Tibial nerve (tissue), 4 donors: ENCODE measurements at regions not wholly inside any gene's neighbourhood (a gene's known extent, or its start where the extent isn't known, plus 50 kb on each side); places are given as distances from the start of the nearest gene placed in this dataset.

Experiments
- DNase-seq, 2 donors: peaks; one replicate each; pipeline ENCODE4 v3.0.0-alpha.2; 2019; ENCODE audit warnings: low spot score in 2 of 2
- H3K27ac ChIP-seq, 4 donors: fragments of 200-600 bp; sonication (generic) in 3 of 4; one replicate each; pipeline ENCODE4 v1.5.1; 2017 to 2019; ENCODE audit warnings: mild to moderate bottlenecking in 1 of 4
- H3K27me3 ChIP-seq, 2 donors: fragments of 200-600 bp; sonication (generic) in 1 of 2; one replicate each; pipeline versions ENCODE4 v1.5.1 to v1.6.0; 2017 to 2019
- H3K36me3 ChIP-seq, 3 donors: fragments of 200-600 bp; sonication (generic); one replicate each; pipeline ENCODE4 v1.5.1; 2018 to 2019
- H3K4me1 ChIP-seq, 4 donors: fragments of 200-600 bp; sonication (generic) in 3 of 4; one replicate each; pipeline ENCODE4 v1.5.1; 2017 to 2019
- H3K4me3 ChIP-seq, 4 donors: fragments of 200-600 bp; sonication (generic) in 3 of 4; one replicate each; pipeline ENCODE4 v1.5.1; 2017 to 2019; ENCODE audit warnings: mild to moderate bottlenecking in 1 of 4, moderate library complexity in 1 of 4
- H3K9me3 ChIP-seq, 4 donors: fragments of 200-600 bp; sonication (generic) in 3 of 4; one replicate each; pipeline ENCODE4 v1.5.1; 2017 to 2019
- EP300 ChIP-seq, 2 donors: sonication (generic); formaldehyde crosslinking; IDR thresholded peaks; one replicate each; pipeline ENCODE4 v1.6.1; 2017; ENCODE audit warnings: antibody characterized with exemption in 2 of 2, mild to moderate bottlenecking in 1 of 2
- POLR2A ChIP-seq, 2 donors: fragments of 450-650 bp; IDR thresholded peaks; one replicate each; pipeline ENCODE4 v1.6.1; 2017; ENCODE audit warnings: antibody characterized with exemption in 2 of 2, mild to moderate bottlenecking in 2 of 2, moderate library complexity in 2 of 2
- WGBS, 2 donors: methylation state at CpG; one replicate each; pipeline ENCODE4 v1.1.5; 2018; 5-methylcytosine and 5-hydroxymethylcytosine counted together
- TF ChIP-seq, protein P1 (sequence below), 5 experiments: fragments of 200-600 bp in 3 of 5; fragments of 450-650 bp in 2 of 5; sonication (generic) in 3 of 5; IDR thresholded peaks; one replicate each; pipeline ENCODE4 v1.5.1; 2016 to 2019; ENCODE audit warnings: antibody characterized with exemption in 5 of 5, mild to moderate bottlenecking in 3 of 5, moderate library complexity in 2 of 5

DNA sequence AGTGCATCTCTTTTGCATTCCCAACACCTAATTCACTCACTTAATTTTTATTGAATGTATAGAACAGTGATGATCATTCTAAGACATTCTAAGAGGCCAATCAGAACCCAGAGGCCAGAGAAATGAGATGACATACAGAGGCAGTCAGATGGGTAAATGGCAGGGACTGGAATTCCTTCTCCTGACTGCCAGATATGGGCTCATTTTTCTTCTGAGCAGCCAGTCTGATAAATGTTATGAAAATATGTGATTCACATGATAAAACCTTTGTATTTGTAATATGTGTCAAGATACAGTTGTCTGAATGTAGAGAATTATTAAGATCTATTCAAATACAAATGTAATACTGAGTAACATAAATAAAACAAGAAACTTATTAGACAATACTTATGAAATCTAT is 277.8 kb downstream of the EPM2A start:
- no peaks in the 10 kb centered on the region for H3K9me3 ChIP-seq
- no peaks in the 10 kb centered on the region for H3K36me3 ChIP-seq
- H3K27me3 ChIP-seq, result no peaks in the 10 kb centered on the region
- no peaks in the 10 kb centered on the region for H3K4me1 ChIP-seq
- DNase-seq, result no peak
- no peak overlapping the region for H3K27ac ChIP-seq
- no peak overlapping the region for H3K4me3 ChIP-seq
- TF ChIP-seq, protein P1, sequence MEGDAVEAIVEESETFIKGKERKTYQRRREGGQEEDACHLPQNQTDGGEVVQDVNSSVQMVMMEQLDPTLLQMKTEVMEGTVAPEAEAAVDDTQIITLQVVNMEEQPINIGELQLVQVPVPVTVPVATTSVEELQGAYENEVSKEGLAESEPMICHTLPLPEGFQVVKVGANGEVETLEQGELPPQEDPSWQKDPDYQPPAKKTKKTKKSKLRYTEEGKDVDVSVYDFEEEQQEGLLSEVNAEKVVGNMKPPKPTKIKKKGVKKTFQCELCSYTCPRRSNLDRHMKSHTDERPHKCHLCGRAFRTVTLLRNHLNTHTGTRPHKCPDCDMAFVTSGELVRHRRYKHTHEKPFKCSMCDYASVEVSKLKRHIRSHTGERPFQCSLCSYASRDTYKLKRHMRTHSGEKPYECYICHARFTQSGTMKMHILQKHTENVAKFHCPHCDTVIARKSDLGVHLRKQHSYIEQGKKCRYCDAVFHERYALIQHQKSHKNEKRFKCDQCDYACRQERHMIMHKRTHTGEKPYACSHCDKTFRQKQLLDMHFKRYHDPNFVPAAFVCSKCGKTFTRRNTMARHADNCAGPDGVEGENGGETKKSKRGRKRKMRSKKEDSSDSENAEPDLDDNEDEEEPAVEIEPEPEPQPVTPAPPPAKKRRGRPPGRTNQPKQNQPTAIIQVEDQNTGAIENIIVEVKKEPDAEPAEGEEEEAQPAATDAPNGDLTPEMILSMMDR (IDR thresholded peaks at IDR 0.05), result no peak
- TF ChIP-seq POLR2A (IDR thresholded peaks at IDR 0.05), result no peak
- no peak for TF ChIP-seq EP300 (IDR thresholded peaks at IDR 0.05)

DNA sequence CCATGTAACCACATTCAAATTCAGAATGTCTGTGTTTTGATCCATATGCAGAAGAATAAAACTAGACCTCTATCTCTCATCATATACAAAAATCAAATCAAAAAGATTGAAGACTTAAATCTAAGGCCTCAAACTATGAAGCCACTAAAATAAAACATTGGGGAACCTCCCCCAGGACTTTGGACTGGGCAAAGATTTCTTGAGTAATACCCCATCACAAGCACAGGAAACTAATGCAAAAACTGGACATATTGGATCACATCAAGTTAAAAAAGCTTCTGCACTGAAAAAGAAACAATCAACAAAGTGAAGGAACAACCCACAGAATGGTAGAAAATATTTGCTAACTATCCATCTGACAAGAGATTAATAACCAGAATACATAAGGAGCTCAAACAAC is 266.8 kb downstream of the EPM2A start:
- H3K4me3 ChIP-seq, result no peak overlapping the region

DNA sequence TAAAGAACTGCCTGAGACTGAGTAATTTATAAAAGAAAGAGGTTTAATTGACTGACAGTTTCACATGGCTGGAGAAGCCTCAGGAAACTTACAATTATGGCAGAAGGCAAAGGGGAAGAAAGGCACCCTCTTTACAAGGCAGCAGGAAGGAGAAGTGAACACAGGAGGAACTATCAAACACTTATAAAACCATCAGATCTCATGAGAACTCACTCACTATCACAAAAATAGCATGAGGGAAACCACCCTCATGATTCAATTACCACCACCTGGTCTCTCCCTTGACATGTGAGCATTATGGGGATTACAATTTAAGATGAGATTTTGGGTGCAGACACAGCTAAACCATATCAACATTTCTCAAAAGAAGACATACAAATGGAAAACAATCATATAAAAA is 266.3 kb downstream of the EPM2A start:
- no peaks in the 10 kb centered on the region for H3K27me3 ChIP-seq
- DNase-seq, result no peak
- TF ChIP-seq, protein P1 (IDR thresholded peaks at IDR 0.05), result no peak
- TF ChIP-seq EP300 (IDR thresholded peaks at IDR 0.05), result no peak
- no peak for TF ChIP-seq POLR2A (IDR thresholded peaks at IDR 0.05)
- H3K4me1 ChIP-seq, result no peaks in the 10 kb centered on the region
- no peaks in the 10 kb centered on the region for H3K36me3 ChIP-seq
- no peak overlapping the region for H3K4me3 ChIP-seq
- H3K27ac ChIP-seq, result no peak overlapping the region
- peaks cover 0 to 25% (median 6%) of the 10 kb centered on the region in 4 donors for H3K9me3 ChIP-seq

More for the DNA sequence above, 266.8 kb downstream of the EPM2A start:
- no peaks in the 10 kb centered on the region for H3K36me3 ChIP-seq
- no peaks in the 10 kb centered on the region for H3K27me3 ChIP-seq
- no peaks in the 10 kb centered on the region for H3K4me1 ChIP-seq
- no peak for DNase-seq
- peaks cover 0 to 20% (median 5%) of the 10 kb centered on the region in 4 donors for H3K9me3 ChIP-seq
- TF ChIP-seq, protein P1 (IDR thresholded peaks at IDR 0.05), result no peak
- TF ChIP-seq POLR2A (IDR thresholded peaks at IDR 0.05) (no peak), EP300 (IDR thresholded peaks at IDR 0.05) (no peak)
- no peak overlapping the region for H3K27ac ChIP-seq

DNA sequence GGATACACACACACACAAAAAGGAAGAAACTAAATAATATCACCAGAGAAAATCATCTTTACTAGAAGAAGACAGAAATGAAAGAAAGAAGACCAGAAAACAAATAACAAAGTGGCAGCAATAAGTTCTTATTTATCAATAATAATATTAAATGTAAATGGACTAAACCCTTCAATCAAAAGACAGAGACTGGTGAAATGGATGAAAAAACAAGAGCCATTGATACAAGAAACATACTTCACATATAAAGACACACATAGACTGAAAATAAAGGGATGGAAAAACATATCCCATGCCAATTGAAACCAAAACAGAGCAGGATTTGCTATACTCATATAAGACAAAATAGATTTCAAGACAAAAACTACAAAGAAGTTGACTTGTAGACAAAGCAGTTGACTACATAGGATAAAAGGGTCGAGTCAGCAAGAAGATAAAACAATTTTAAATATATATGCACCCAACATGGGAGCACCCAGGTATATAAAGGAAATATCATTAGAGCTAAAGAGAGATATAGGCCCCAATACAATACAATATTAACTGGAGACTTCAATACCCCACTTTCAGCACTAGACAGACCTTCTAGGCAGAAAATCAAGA is 259.4 kb downstream of the EPM2A start:
- DNase-seq, result no peak
- TF ChIP-seq POLR2A (IDR thresholded peaks at IDR 0.05) (no peak), EP300 (IDR thresholded peaks at IDR 0.05) (no peak)
- TF ChIP-seq, protein P1 (IDR thresholded peaks at IDR 0.05), result no peak
- peaks cover 0 to 73% (median 10%) of the 10 kb centered on the region in 4 donors for H3K9me3 ChIP-seq
- 61 to 66% methylated on average over 1 of the region's 1 CpG for WGBS, 2 donors
- H3K4me1 ChIP-seq, result no peaks in the 10 kb centered on the region
- no peak overlapping the region for H3K27ac ChIP-seq
- H3K4me3 ChIP-seq, result no peak overlapping the region
- no peaks in the 10 kb centered on the region for H3K27me3 ChIP-seq
- H3K36me3 ChIP-seq, result no peaks in the 10 kb centered on the region

DNA sequence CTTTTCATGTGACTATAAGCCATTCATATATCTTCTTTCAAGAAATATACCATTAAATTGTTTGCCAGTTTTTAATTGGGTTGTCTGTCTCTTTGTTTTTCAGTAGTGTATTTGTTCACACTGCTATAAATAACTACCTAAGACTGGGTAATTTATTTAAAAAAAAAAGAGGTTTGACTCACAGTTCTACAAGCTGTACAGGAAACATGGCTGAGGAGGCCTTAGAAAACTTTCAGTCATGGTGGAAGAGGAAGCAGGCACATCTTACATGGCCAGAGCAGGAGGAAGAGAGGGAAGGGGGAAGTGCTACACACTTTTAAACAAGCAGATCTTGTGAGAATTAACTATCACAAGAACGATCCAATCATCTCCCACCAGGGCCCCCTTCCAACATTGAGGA is 255.3 kb downstream of the EPM2A start:
- Histone ChIP-seq H3K4me3 (no peak overlapping the region), H3K4me1 (no peaks in the 10 kb centered on the region), H3K27me3 (no peaks in the 10 kb centered on the region), H3K27ac (no peak overlapping the region), H3K36me3 (no peaks in the 10 kb centered on the region), H3K9me3 (peaks cover 0 to 37% (median 3%) of the 10 kb centered on the region in 4 donors)
- WGBS, 2 donors, result 83 to 85% methylated on average over 1 of the region's 1 CpG
- TF ChIP-seq, protein P1 (IDR thresholded peaks at IDR 0.05), result no peak
- TF ChIP-seq POLR2A (IDR thresholded peaks at IDR 0.05), result no peak
- no peak for TF ChIP-seq EP300 (IDR thresholded peaks at IDR 0.05)
- no peak for DNase-seq
